Central memory CD8-positive, alpha-beta T cell (primary cell): ENCODE measurements at regions not wholly inside any gene's neighbourhood (a gene's known extent, or its start where the extent isn't known, plus 50 kb on each side); places are given as distances from the start of the nearest gene placed in this dataset.

Source experiments
- ATAC-seq: fragments of 150-1000 bp; cut with Tn5 transposase; replicated peaks from 2 replicates; pipeline ENCODE4 v1.10.0; 2022; ENCODE audit warnings: mild to moderate bottlenecking, moderate FRiP score, moderate number of reproducible peaks; ENCODE audit not compliant: poor library complexity, severe bottlenecking; ENCODE audit errors: extremely low read depth
- DNase-seq, 2 donors: peaks; one replicate each; pipeline ENCODE4 v3.0.0; 2021; ENCODE audit warnings: low spot score in 2 of 2
- H3K27ac Mint-ChIP-seq: one replicate; pipeline ENCODE4 v1.8.0; 2022; ENCODE audit warnings: low read depth, mild to moderate bottlenecking, moderate library complexity, mixed read lengths
- H3K27me3 Mint-ChIP-seq: one replicate; pipeline ENCODE4 v1.8.0; 2022; ENCODE audit warnings: mixed read lengths
- H3K36me3 Mint-ChIP-seq: one replicate; pipeline ENCODE4 v1.8.0; 2022; ENCODE audit warnings: mild to moderate bottlenecking, moderate library complexity, mixed read lengths; ENCODE audit not compliant: insufficient read depth
- H3K4me1 Mint-ChIP-seq: one replicate; pipeline ENCODE4 v1.8.0; 2022; ENCODE audit warnings: mixed read lengths
- H3K4me3 Mint-ChIP-seq: one replicate; pipeline ENCODE4 v1.8.0; 2022; ENCODE audit warnings: mild to moderate bottlenecking, moderate library complexity, mixed read lengths
- H3K9me3 Mint-ChIP-seq: one replicate; pipeline ENCODE4 v1.8.0; 2022; ENCODE audit warnings: mixed read lengths

DNA sequence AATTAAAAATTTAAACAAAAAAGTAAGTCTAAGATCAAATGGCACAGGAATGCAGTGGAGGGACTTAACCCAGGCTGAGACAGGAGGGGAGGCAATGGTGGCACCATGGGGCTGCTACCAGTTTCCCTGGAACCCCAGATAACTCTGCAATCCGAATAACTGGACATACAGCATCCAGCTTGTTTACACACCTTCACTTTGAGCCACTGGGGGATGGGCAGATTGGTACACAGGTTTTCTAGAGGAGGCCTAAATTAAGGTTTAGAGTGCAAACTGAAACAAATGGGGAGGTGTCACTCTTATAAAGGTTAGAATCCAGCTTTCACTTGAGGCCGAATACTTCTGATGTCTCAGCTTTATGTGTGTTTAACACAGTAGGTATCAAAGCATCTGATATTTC is 189.3 kb upstream of the FN1 start:
- DNase-seq (no peak), ATAC-seq (no peak)
- Mint-ChIP-seq H3K27ac (no peak overlapping the region), H3K36me3 (no peaks in the 10 kb centered on the region), H3K4me3 (no peak overlapping the region), H3K27me3 (peaks cover 12% of the 10 kb centered on the region), H3K4me1 (no peaks in the 10 kb centered on the region), H3K9me3 (no peaks in the 10 kb centered on the region)

DNA sequence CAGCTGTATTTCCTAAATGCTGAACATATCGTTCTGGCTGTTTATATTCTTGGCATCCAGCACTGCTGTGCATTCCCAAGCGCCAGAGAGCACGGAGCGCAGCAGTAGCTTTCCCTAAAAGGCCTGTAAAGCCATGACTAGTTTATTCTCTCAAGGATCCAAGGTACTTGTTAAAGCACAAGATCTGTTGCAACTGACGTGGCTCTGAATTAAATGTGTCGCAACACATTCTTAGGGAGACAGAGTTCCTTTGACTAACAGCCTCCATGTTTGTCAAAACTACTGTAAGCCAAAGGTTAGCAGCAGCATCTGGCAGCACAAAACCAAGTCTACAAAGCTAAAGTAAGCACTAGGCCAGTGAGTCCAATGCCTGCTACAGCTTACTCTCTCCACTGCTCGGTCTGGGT is 188.6 kb upstream of the FN1 start:
- no peak overlapping the region for H3K27ac Mint-ChIP-seq
- peaks cover 12% of the 10 kb centered on the region for H3K27me3 Mint-ChIP-seq
- DNase-seq (no peak), ATAC-seq (no peak)
- H3K4me3 Mint-ChIP-seq: no peak overlapping the region
- H3K9me3 Mint-ChIP-seq: no peaks in the 10 kb centered on the region
- H3K4me1 Mint-ChIP-seq: no peaks in the 10 kb centered on the region
- H3K36me3 Mint-ChIP-seq: no peaks in the 10 kb centered on the region

DNA sequence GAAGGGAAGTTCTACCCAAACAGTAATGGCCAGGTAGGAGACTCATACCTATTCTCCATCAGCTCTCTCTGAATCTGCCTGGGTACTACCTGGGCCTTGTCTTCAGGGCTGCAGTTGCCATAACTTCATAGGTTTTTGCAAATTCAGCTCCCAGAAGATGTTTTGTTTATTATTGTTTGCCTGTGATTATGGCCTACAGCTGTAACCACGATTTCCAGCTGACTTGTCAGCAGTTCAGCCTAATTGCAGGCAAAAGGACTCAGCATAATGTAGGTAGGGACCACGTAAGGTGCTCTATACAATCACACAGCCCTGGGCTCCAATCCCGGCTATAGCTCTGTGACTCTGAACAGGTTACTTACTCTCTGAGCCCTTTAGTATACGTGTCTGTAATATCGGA is 187.0 kb upstream of the FN1 start:
- Mint-ChIP-seq H3K27ac (no peak overlapping the region), H3K27me3 (peaks cover 12% of the 10 kb centered on the region), H3K36me3 (no peaks in the 10 kb centered on the region), H3K9me3 (no peaks in the 10 kb centered on the region), H3K4me3 (no peak overlapping the region), H3K4me1 (no peaks in the 10 kb centered on the region)
- no peak for DNase-seq
- ATAC-seq: no peak

DNA sequence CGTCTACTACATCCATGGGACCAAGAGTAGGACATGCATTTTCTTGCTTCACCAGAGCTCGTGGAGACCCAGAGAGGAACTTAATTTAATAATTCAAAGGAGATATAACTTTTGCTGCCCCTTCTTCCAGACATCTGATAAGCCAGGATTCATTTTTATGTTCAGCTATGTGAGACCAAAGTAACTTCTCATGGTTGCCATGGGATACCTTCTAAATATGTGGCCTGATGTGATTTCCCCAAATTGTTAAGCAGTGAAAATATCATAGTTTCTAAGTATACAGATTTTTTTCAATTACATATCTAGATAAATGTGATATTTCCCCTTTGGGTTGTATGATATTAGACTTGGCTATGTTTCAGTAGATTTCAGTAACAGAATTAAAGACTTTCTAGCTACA is 185.5 kb upstream of the FN1 start:
- no peaks in the 10 kb centered on the region for H3K9me3 Mint-ChIP-seq
- DNase-seq (no peak), ATAC-seq (no peak)
- H3K27ac Mint-ChIP-seq: no peak overlapping the region
- H3K4me3 Mint-ChIP-seq: no peak overlapping the region
- H3K4me1 Mint-ChIP-seq: no peaks in the 10 kb centered on the region
- H3K36me3 Mint-ChIP-seq: no peaks in the 10 kb centered on the region
- H3K27me3 Mint-ChIP-seq: peaks cover 12% of the 10 kb centered on the region

DNA sequence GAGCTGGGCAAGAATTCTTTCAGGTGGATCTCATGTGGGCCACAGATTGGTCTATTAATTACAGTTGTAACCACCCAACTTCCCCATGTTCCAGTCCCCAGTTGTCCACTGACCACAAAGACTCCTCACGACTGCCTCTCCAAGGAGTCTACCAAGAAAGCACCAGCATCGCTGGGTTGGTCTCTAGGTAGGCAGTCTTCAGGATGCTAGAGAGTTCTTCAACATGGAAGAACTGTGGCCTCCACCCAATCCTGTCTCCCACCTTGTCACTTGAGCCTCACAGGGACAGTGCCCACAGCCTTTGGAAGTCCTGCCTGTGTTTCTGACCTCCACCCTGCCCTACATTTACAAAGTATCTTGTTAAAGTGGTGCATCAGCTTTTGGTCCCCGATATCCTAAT is 184.7 kb upstream of the FN1 start:
- H3K36me3 Mint-ChIP-seq: no peaks in the 10 kb centered on the region
- H3K27me3 Mint-ChIP-seq: peaks cover 12% of the 10 kb centered on the region
- H3K27ac Mint-ChIP-seq: no peak overlapping the region
- no peaks in the 10 kb centered on the region for H3K4me1 Mint-ChIP-seq
- no peaks in the 10 kb centered on the region for H3K9me3 Mint-ChIP-seq
- no peak for ATAC-seq
- DNase-seq: no peak
- no peak overlapping the region for H3K4me3 Mint-ChIP-seq

DNA sequence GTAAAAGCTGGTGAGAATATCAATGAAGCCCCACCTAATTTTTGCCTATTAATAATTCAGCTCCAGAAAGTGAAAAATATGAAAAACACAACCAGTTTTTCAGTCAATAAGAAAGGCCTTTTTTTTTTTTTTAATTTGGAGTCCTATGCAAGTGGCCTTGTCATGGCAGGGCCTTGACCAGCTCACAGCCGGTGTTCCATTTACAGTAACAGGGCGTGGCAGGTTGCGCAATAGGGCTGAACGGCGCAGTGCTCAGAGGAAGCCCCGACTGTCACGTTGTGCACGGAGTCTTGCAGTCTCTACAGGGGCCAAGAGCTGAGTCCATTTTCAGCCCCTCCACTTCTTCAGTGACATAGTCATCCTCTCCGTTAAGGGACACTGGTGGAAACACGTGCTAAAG is 184.1 kb upstream of the FN1 start:
- no peak for DNase-seq
- H3K27ac Mint-ChIP-seq: no peak overlapping the region
- no peak overlapping the region for H3K4me3 Mint-ChIP-seq
- no peaks in the 10 kb centered on the region for H3K9me3 Mint-ChIP-seq
- no peaks in the 10 kb centered on the region for H3K36me3 Mint-ChIP-seq
- no peak for ATAC-seq
- peaks cover 12% of the 10 kb centered on the region for H3K27me3 Mint-ChIP-seq
- H3K4me1 Mint-ChIP-seq: no peaks in the 10 kb centered on the region

DNA sequence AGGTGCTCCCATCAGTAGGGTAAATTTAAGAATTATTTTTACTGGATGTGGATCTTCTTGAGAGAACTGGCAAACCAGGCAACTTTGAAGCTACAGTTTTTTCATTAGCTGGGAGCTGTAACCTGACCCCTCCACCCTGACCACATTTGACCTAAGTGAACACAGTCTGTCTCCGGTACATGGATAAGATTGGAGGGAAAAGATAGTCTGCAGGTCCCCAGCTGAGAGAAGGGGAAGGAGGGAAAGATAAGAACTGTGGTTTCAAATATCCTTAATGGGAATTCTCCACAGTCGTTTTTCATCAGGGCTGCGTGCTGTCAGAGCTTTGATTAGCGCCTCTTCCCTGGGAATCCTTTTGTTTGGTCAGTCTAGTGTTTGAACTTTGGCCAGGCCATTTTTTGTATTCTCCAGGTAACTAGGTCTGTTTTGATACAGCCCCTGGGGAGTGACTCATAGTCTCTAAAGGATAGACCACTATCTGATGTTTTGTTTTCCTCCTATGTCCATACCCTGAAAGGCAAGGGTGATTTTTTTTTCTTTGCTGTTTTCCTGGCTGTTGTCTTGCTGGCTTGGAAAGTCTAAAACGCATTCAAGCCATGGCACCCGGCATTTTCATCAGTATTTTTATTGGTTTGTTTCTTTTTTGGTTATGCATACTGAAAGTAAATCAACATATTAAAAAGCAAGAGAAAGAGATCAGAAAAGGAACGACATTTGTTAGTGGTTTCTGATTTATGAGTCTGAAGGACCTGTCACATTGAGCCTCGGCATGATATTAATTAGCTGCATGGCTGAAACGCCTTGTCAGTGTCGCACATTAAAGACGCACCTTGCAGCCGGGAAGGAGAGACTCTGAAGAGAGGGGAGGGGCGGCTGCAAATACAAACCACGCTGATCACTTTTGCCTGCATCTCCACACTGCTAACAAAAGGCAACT is 183.4 kb upstream of the FN1 start:
- ATAC-seq: no peak

DNA sequence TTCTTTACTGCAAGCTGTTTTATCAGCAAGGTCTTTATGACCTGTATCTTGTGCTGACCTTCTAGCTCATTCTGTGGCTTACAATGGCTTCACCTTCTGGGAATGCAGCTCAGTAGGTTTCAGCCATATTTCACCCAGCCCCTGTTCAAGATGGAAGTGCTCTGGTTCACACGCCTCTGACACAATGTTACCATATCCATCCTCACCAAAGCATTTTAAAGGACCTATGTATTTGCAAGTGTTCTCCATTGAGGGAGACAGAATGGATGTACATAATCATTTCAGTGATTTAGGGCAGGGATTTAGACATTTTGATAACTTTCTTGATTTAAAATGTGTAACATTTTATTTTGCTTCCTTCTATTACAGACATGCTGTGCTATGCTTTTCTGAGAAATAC is 182.3 kb upstream of the FN1 start:
- no peaks in the 10 kb centered on the region for H3K4me1 Mint-ChIP-seq
- no peaks in the 10 kb centered on the region for H3K9me3 Mint-ChIP-seq
- H3K36me3 Mint-ChIP-seq: no peaks in the 10 kb centered on the region
- H3K4me3 Mint-ChIP-seq: no peak overlapping the region
- DNase-seq (no peak), ATAC-seq (no peak)
- H3K27me3 Mint-ChIP-seq: peaks cover 12% of the 10 kb centered on the region
- H3K27ac Mint-ChIP-seq: no peak overlapping the region

More for the DNA sequence above, 183.4 kb upstream of the FN1 start:
- no peaks in the 10 kb centered on the region for H3K4me1 Mint-ChIP-seq
- no peak for DNase-seq
- no peaks in the 10 kb centered on the region for H3K36me3 Mint-ChIP-seq
- no peak overlapping the region for H3K27ac Mint-ChIP-seq
- H3K27me3 Mint-ChIP-seq: peaks cover 12% of the 10 kb centered on the region
- H3K9me3 Mint-ChIP-seq: no peaks in the 10 kb centered on the region
- no peak overlapping the region for H3K4me3 Mint-ChIP-seq

DNA sequence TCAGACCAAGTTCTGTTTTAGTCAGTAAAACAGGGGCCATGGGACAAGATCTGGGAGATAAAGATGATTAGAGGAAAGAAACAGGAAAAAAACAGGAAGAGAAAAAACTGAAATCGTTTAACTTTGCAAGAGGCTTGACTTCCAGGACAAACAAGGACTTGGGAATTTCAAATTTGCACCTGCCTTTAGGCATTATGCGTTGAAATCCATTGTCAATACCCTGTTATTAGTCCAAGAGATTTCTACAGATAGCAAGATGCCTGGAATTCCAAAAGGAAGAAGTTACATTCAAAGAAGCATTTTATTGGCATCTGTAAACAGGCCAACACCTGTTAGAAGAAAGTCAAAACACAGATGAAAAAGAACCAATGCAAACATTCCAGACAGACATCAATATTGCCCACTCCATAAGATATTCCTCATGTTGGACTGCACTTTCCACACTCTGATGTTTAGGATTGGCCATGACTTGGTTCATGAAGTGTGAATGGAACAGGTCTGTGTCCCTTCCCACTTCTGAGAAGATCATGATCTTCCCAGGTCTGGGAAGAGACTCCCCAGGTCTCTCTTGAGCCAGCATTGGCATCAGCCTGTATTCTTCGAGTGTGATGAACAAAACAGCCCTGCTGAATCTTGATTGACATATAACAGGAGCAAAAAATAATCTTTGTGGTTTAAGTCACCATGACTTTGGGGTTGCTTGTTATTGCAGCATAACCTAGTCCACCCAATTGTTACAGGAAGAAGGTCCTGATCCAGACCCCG is 181.4 kb upstream of the FN1 start:
- H3K27me3 Mint-ChIP-seq: peaks cover 12% of the 10 kb centered on the region
- H3K4me1 Mint-ChIP-seq: no peaks in the 10 kb centered on the region
- ATAC-seq: no peak
- no peaks in the 10 kb centered on the region for H3K9me3 Mint-ChIP-seq
- H3K36me3 Mint-ChIP-seq: no peaks in the 10 kb centered on the region
- H3K4me3 Mint-ChIP-seq: no peak overlapping the region
- no peak for DNase-seq
- no peak overlapping the region for H3K27ac Mint-ChIP-seq

DNA sequence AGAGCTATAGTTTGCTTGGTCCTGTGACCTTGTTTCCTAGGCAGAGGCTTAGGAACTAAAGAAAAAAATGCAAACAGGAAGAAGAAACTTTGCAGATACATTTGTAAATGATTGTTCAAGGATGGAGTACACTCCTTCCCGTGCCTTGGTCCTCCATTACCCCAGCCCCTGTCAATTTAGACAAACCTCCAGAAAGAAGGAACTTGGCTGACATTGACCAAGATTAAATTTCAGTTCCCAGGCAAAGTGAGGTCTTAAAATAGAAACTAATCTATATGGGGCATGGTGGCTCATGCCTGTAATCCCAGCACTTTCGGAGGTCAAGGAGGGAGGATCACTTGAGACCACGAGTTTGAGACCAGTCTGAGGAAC is 179.9 kb upstream of the FN1 start:
- Mint-ChIP-seq H3K4me1 (no peaks in the 10 kb centered on the region), H3K9me3 (no peaks in the 10 kb centered on the region), H3K36me3 (peaks cover 1% of the 10 kb centered on the region), H3K27me3 (peaks cover 5% of the 10 kb centered on the region), H3K4me3 (no peak overlapping the region), H3K27ac (no peak overlapping the region)
- ATAC-seq (no peak), DNase-seq (no peak)

DNA sequence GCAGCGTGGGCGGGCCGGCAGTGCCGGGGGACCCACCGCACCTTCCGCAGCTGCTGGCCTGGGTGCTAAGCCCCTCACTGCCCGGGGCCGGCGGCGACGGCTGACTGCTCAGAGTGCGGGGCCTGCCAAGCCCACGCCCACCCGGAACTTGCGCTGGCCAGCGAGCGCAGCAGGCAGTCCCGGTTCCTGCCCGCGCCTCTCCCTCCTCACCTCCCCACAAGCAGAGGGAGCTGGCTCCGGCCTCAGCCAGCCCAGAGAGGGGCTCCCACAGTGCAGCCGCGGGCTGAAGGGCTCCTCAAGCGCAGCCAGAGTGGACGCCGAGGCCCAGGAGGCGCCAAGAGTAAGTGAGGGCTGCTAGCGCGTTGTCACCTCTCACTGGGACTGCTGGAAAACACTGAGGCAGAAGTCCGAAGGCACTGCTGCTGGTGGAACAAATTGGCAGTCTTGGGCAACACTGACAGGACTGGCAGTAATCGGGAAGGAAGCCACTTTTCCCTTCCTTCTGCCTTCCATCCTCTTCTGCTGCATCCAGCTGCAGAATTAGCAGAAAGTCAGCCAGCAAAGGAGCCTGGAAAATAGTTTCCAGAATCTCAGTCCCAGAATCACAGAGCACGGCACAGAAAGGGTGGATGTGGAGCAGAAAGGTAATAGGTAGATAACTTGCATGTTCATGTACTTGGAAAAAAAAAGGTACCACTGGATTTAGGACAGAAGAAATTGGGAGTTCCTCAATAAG is 179.4 kb upstream of the FN1 start:
- Mint-ChIP-seq H3K36me3 (peaks cover 1% of the 10 kb centered on the region), H3K4me3 (no peak overlapping the region), H3K27ac (no peak overlapping the region), H3K9me3 (no peaks in the 10 kb centered on the region), H3K4me1 (no peaks in the 10 kb centered on the region), H3K27me3 (no peaks in the 10 kb centered on the region)
- no peak for DNase-seq
- no peak for ATAC-seq

DNA sequence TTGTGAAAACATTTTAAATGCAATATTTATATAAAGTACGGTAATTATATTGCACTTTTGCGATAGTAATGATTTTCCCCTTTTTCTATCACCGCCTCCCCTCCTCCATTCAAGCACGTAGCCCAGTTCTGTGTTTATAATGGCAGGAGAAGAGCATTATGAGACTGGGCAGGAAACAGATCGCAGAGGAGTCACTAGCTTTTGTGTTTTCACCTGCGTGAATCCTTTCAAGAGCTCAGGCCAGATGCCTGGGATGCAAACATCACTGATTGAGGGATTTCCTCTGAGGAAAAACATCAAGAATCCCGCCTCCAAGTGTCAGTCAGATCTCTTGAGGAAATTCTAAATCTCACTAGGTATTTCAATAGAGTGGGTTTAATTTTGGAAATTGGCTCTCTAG is 178.4 kb upstream of the FN1 start:
- Mint-ChIP-seq H3K4me3 (no peak overlapping the region), H3K9me3 (no peaks in the 10 kb centered on the region), H3K27me3 (no peaks in the 10 kb centered on the region), H3K36me3 (peaks cover 1% of the 10 kb centered on the region), H3K27ac (no peak overlapping the region), H3K4me1 (no peaks in the 10 kb centered on the region)
- DNase-seq (no peak), ATAC-seq (no peak)
